Neural cell (in vitro differentiated cells): ENCODE measurements at regions not wholly inside any gene's neighbourhood (a gene's known extent, or its start where the extent isn't known, plus 50 kb on each side); places are given as distances from the start of the nearest gene placed in this dataset.

Source experiments
- H2AFZ ChIP-seq: fragments of 200-600, 300-800 bp; sonication (generic), shearing (Covaris generic); 2 replicates; pipeline ENCODE4 v1.6.0; 2014; ENCODE audit warnings: low read depth, mild to moderate bottlenecking, antibody characterized with exemption, low read length, moderate library complexity
- H3F3A ChIP-seq: fragments of 200-600 bp; shearing (Covaris generic); 2 replicates; pipeline ENCODE4 v1.6.1; 2016; ENCODE audit warnings: mild to moderate bottlenecking, moderate library complexity, mixed read lengths, antibody characterized with exemption, low read length; ENCODE audit not compliant: insufficient read depth, poor library complexity, severe bottlenecking
- H3K27ac ChIP-seq: fragments of 200-600, 300-800 bp; sonication (generic), shearing (Covaris generic); 2 replicates; pipeline ENCODE4 v1.5.1; 2014; ENCODE audit warnings: mild to moderate bottlenecking, low read length, moderate library complexity
- H3K27me3 ChIP-seq: fragments of 300-800, 200-600 bp; sonication (generic), shearing (Covaris generic); 2 replicates; pipeline ENCODE4 v1.6.0; 2014; ENCODE audit warnings: mild to moderate bottlenecking, low read depth, low read length, moderate library complexity; ENCODE audit not compliant: insufficient read depth
- H3K36me3 ChIP-seq: fragments of 300-800, 200-600 bp; sonication (generic), shearing (Covaris generic); 2 replicates; pipeline ENCODE4 v1.5.1; 2014; ENCODE audit warnings: mild to moderate bottlenecking, antibody characterized with exemption, low read length, moderate library complexity; ENCODE audit not compliant: insufficient read depth
- H3K4me2 ChIP-seq: fragments of 300-800, 200-600 bp; sonication (generic), shearing (Covaris generic); 2 replicates; pipeline ENCODE4 v1.6.0; 2014; ENCODE audit warnings: mild to moderate bottlenecking, low read length
- H3K4me3 ChIP-seq: fragments of 300-800, 200-600 bp; sonication (generic), shearing (Covaris generic); 2 replicates; pipeline ENCODE4 v1.5.1; 2014; ENCODE audit warnings: mild to moderate bottlenecking, low read length, moderate library complexity
- H3K79me2 ChIP-seq: fragments of 200-600 bp; shearing (Covaris generic); replicated peaks from 2 replicates; pipeline ENCODE4 v1.6.0; 2014; ENCODE audit warnings: mild to moderate bottlenecking, low read length, moderate library complexity; ENCODE audit not compliant: insufficient read depth
- H3K9ac ChIP-seq: fragments of 300-800, 200-600 bp; sonication (generic), shearing (Covaris generic); 2 replicates; pipeline ENCODE4 v1.6.1; 2016; ENCODE audit warnings: mild to moderate bottlenecking, low read length, mixed read lengths
- H3K9me2 ChIP-seq: fragments of 200-600 bp; shearing (Covaris generic); 2 replicates; pipeline ENCODE4 v1.6.1; 2016; ENCODE audit warnings: mild to moderate bottlenecking, low read length, mixed read lengths; ENCODE audit not compliant: insufficient read depth
- H3K9me3 ChIP-seq: fragments of 200-600, 300-800 bp; sonication (generic), shearing (Covaris generic); 2 replicates; pipeline ENCODE4 v1.6.1; 2016; ENCODE audit warnings: mild to moderate bottlenecking, mixed run types, low read length, moderate library complexity, mixed read lengths
- H4K20me1 ChIP-seq: fragments of 200-600 bp; shearing (Covaris generic); 2 replicates; pipeline ENCODE4 v1.6.1; 2016; ENCODE audit warnings: mild to moderate bottlenecking, mixed run types; ENCODE audit not compliant: insufficient read depth
- EP300 ChIP-seq: fragments of 450-650 bp; conservative IDR thresholded peaks from 2 replicates; pipeline ENCODE4 v1.6.1; 2014; ENCODE audit warnings: antibody characterized with exemption, mild to moderate bottlenecking, moderate library complexity; ENCODE audit not compliant: poor library complexity, severe bottlenecking
- EZH2 ChIP-seq: fragments of 200-600, 300-800 bp; shearing (Covaris generic), sonication (generic); IDR thresholded peaks from 2 replicates; pipeline ENCODE4 v1.6.1; 2014; ENCODE audit warnings: antibody characterized with exemption, low read length, borderline replicate concordance, mild to moderate bottlenecking; ENCODE audit not compliant: insufficient read depth, poor library complexity, severe bottlenecking
- MXI1 ChIP-seq: fragments of 450-650 bp; conservative IDR thresholded peaks from 2 replicates; pipeline ENCODE4 v1.6.1; 2014; ENCODE audit warnings: antibody characterized with exemption, mild to moderate bottlenecking; ENCODE audit not compliant: poor library complexity, severe bottlenecking
- POLR2AphosphoS5 ChIP-seq: IDR thresholded peaks from 2 replicates; pipeline ENCODE4 v1.6.1; 2012
- RAD21 ChIP-seq: fragments of 450-650 bp; conservative IDR thresholded peaks from 2 replicates; pipeline ENCODE4 v1.6.1; 2014; ENCODE audit warnings: antibody characterized with exemption, mild to moderate bottlenecking, moderate library complexity
- SMC3 ChIP-seq: fragments of 450-650 bp; conservative IDR thresholded peaks from 2 replicates; pipeline ENCODE4 v1.6.1; 2014; ENCODE audit warnings: antibody characterized with exemption, mild to moderate bottlenecking, moderate library complexity; ENCODE audit not compliant: poor library complexity
- TAF1 ChIP-seq: IDR thresholded peaks from 2 replicates; pipeline ENCODE4 v1.6.1; 2012; ENCODE audit warnings: low read depth
- TF ChIP-seq, protein P1 (sequence below): IDR thresholded peaks from 2 replicates; pipeline ENCODE4 v1.6.1; 2012; ENCODE audit warnings: borderline replicate concordance
- TF ChIP-seq, protein P2 (sequence below): fragments of 450-650 bp; IDR thresholded peaks from 2 replicates; pipeline ENCODE4 v1.5.1; 2014; ENCODE audit warnings: antibody characterized with exemption, mild to moderate bottlenecking, moderate library complexity; ENCODE audit not compliant: poor library complexity, severe bottlenecking

- no peak overlapping the region for H2AFZ ChIP-seq
- no peaks in the 10 kb centered on the region for H3K36me3 ChIP-seq
- no peak for TF ChIP-seq EZH2
- no peak for TF ChIP-seq RAD21
- no peak for TF ChIP-seq POLR2AphosphoS5
- no peak for TF ChIP-seq MXI1
- H3F3A ChIP-seq = no peaks in the 10 kb centered on the region
- no peak overlapping the region for H3K4me2 ChIP-seq
- no peaks in the 10 kb centered on the region for H3K79me2 ChIP-seq
- no peaks in the 10 kb centered on the region for H3K27me3 ChIP-seq
- no peak overlapping the region for H3K9ac ChIP-seq
- no peak overlapping the region for H3K27ac ChIP-seq
- no peak overlapping the region for H3K4me3 ChIP-seq
- H3K9me3 ChIP-seq = no peaks in the 10 kb centered on the region
- H3K9me2 ChIP-seq = no peaks in the 10 kb centered on the region
- no peaks in the 10 kb centered on the region for H4K20me1 ChIP-seq
Observed at GRCh38 chr5:42351956-42352355, 71.3 kb upstream of the GHR start.

- no peaks in the 10 kb centered on the region for H3K9me2 ChIP-seq
- no peaks in the 10 kb centered on the region for H3K27me3 ChIP-seq
- H4K20me1 ChIP-seq = no peaks in the 10 kb centered on the region
- H3K4me2 ChIP-seq = no peak overlapping the region
- H3K9ac ChIP-seq = no peak overlapping the region
- H3K36me3 ChIP-seq = no peaks in the 10 kb centered on the region
- no peak overlapping the region for H2AFZ ChIP-seq
- H3K9me3 ChIP-seq = no peaks in the 10 kb centered on the region
- no peak overlapping the region for H3K27ac ChIP-seq
- no peaks in the 10 kb centered on the region for H3K79me2 ChIP-seq
- no peak overlapping the region for H3K4me3 ChIP-seq
- TF ChIP-seq EP300 (no peak), RAD21 (no peak), MXI1 (no peak), SMC3 (no peak), TAF1 (no peak), EZH2 (no peak), POLR2AphosphoS5 (no peak)
- TF ChIP-seq, protein P1, sequence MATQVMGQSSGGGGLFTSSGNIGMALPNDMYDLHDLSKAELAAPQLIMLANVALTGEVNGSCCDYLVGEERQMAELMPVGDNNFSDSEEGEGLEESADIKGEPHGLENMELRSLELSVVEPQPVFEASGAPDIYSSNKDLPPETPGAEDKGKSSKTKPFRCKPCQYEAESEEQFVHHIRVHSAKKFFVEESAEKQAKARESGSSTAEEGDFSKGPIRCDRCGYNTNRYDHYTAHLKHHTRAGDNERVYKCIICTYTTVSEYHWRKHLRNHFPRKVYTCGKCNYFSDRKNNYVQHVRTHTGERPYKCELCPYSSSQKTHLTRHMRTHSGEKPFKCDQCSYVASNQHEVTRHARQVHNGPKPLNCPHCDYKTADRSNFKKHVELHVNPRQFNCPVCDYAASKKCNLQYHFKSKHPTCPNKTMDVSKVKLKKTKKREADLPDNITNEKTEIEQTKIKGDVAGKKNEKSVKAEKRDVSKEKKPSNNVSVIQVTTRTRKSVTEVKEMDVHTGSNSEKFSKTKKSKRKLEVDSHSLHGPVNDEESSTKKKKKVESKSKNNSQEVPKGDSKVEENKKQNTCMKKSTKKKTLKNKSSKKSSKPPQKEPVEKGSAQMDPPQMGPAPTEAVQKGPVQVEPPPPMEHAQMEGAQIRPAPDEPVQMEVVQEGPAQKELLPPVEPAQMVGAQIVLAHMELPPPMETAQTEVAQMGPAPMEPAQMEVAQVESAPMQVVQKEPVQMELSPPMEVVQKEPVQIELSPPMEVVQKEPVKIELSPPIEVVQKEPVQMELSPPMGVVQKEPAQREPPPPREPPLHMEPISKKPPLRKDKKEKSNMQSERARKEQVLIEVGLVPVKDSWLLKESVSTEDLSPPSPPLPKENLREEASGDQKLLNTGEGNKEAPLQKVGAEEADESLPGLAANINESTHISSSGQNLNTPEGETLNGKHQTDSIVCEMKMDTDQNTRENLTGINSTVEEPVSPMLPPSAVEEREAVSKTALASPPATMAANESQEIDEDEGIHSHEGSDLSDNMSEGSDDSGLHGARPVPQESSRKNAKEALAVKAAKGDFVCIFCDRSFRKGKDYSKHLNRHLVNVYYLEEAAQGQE = no peak
- TF ChIP-seq, protein P2, sequence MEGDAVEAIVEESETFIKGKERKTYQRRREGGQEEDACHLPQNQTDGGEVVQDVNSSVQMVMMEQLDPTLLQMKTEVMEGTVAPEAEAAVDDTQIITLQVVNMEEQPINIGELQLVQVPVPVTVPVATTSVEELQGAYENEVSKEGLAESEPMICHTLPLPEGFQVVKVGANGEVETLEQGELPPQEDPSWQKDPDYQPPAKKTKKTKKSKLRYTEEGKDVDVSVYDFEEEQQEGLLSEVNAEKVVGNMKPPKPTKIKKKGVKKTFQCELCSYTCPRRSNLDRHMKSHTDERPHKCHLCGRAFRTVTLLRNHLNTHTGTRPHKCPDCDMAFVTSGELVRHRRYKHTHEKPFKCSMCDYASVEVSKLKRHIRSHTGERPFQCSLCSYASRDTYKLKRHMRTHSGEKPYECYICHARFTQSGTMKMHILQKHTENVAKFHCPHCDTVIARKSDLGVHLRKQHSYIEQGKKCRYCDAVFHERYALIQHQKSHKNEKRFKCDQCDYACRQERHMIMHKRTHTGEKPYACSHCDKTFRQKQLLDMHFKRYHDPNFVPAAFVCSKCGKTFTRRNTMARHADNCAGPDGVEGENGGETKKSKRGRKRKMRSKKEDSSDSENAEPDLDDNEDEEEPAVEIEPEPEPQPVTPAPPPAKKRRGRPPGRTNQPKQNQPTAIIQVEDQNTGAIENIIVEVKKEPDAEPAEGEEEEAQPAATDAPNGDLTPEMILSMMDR = no peak
- H3F3A ChIP-seq = no peaks in the 10 kb centered on the region
Observed at GRCh38 chr5:42360056-42360455, 63.2 kb upstream of the GHR start.
